H9 (cell line): ENCODE measurements at regions not wholly inside any gene's neighbourhood (a gene's known extent, or its start where the extent isn't known, plus 50 kb on each side); places are given as distances from the start of the nearest gene placed in this dataset.

Experiments
- DNase-seq: peaks from one replicate; pipeline ENCODE4 v3.0.0-alpha.2; 2017
- H2AFZ ChIP-seq: one replicate; pipeline ENCODE4 v1.6.1; 2013; ENCODE audit warnings: mild to moderate bottlenecking, low read length, control low read depth, moderate library complexity
- H2AK5ac ChIP-seq: 2 replicates; pipeline ENCODE4 v1.6.1; 2013; ENCODE audit warnings: low read length, control low read depth, mixed read lengths; ENCODE audit not compliant: insufficient read length
- H2BK120ac ChIP-seq: one replicate; pipeline ENCODE4 v1.6.1; 2013; ENCODE audit warnings: low read depth, mild to moderate bottlenecking, low read length, control low read depth, inconsistent platforms; ENCODE audit not compliant: poor library complexity, severe bottlenecking
- H2BK12ac ChIP-seq: 2 replicates; pipeline ENCODE4 v1.6.1; 2013; ENCODE audit warnings: low read length, control low read depth, mixed read lengths, low read depth; ENCODE audit not compliant: insufficient read length
- H2BK15ac ChIP-seq: 2 replicates; pipeline ENCODE4 v1.6.1; 2013; ENCODE audit warnings: low read depth, low read length, control low read depth
- H2BK20ac ChIP-seq: one replicate; pipeline ENCODE4 v1.6.1; 2013; ENCODE audit warnings: low read depth, mild to moderate bottlenecking, low read length, control low read depth, inconsistent platforms; ENCODE audit not compliant: poor library complexity, severe bottlenecking
- H2BK5ac ChIP-seq: 2 replicates; pipeline ENCODE4 v1.6.1; 2013; ENCODE audit warnings: low read length, control low read depth, mixed read lengths; ENCODE audit not compliant: insufficient read length
- H3K14ac ChIP-seq: 2 replicates; pipeline ENCODE4 v1.6.1; 2013; ENCODE audit warnings: low read length, control low read depth; ENCODE audit not compliant: insufficient read depth
- H3K18ac ChIP-seq: 2 replicates; pipeline ENCODE4 v1.6.1; 2013; ENCODE audit warnings: low read depth, mild to moderate bottlenecking, mixed read lengths, low read length, control low read depth; ENCODE audit not compliant: insufficient read length
- H3K23ac ChIP-seq: 2 replicates; pipeline ENCODE4 v1.6.1; 2013; ENCODE audit warnings: low read length, control low read depth, mixed read lengths, low read depth; ENCODE audit not compliant: insufficient read length
- H3K23me2 ChIP-seq: 2 replicates; pipeline ENCODE4 v1.6.1; 2013; ENCODE audit warnings: low read depth, mild to moderate bottlenecking, mixed read lengths, low read length, control low read depth; ENCODE audit not compliant: insufficient read length, poor library complexity, severe bottlenecking
- H3K27ac ChIP-seq: 2 replicates; pipeline ENCODE4 v1.5.1; 2013; ENCODE audit warnings: low read length, control low read depth, mixed read lengths, low read depth; ENCODE audit not compliant: insufficient read length
- H3K27me3 ChIP-seq: 2 replicates; pipeline ENCODE4 v1.6.1; 2013; ENCODE audit warnings: low read length, control low read depth, inconsistent platforms; ENCODE audit not compliant: insufficient read depth
- H3K4ac ChIP-seq: 2 replicates; pipeline ENCODE4 v1.6.1; 2013; ENCODE audit warnings: low read depth, mild to moderate bottlenecking, control low read depth, inconsistent platforms, low read length, moderate library complexity
- H3K4me1 ChIP-seq: 2 replicates; pipeline ENCODE4 v1.6.1; 2013; ENCODE audit warnings: low read length, control low read depth, inconsistent platforms; ENCODE audit not compliant: insufficient read depth
- H3K4me2 ChIP-seq: 2 replicates; pipeline ENCODE4 v1.6.1; 2013; ENCODE audit warnings: low read length, control low read depth, mixed read lengths; ENCODE audit not compliant: insufficient read length, insufficient read depth
- H3K56ac ChIP-seq: 2 replicates; pipeline ENCODE4 v1.6.1; 2013; ENCODE audit warnings: low read depth, mild to moderate bottlenecking, mixed read lengths, low read length, control low read depth; ENCODE audit not compliant: insufficient read length
- H3K79me1 ChIP-seq: 2 replicates; pipeline ENCODE4 v1.6.1; 2013; ENCODE audit warnings: low read depth, mild to moderate bottlenecking, moderate library complexity, low read length, control low read depth, inconsistent platforms; ENCODE audit not compliant: insufficient read depth, poor library complexity, severe bottlenecking
- H3K79me2 ChIP-seq: 2 replicates; pipeline ENCODE4 v1.6.1; 2013; ENCODE audit warnings: low read length, control low read depth, inconsistent platforms; ENCODE audit not compliant: insufficient read depth
- H3K9ac ChIP-seq: 2 replicates; pipeline ENCODE4 v1.6.1; 2013; ENCODE audit warnings: low read length, control low read depth, mixed read lengths; ENCODE audit not compliant: insufficient read length; ENCODE audit errors: extremely low read depth
- H3K9me3 ChIP-seq: one replicate; pipeline ENCODE4 v1.6.1; 2013; ENCODE audit warnings: low read depth, low read length, inconsistent platforms; ENCODE audit not compliant: control insufficient read depth
- H3T11ph ChIP-seq: one replicate; pipeline ENCODE4 v1.6.1; 2013; ENCODE audit warnings: mild to moderate bottlenecking, low read length, control low read depth, inconsistent platforms
- H4K20me1 ChIP-seq: one replicate; pipeline ENCODE4 v1.6.1; 2013; ENCODE audit not compliant: control insufficient read depth, insufficient read length, insufficient read depth
- H4K5ac ChIP-seq: 2 replicates; pipeline ENCODE4 v1.6.1; 2013; ENCODE audit warnings: low read depth, mild to moderate bottlenecking, mixed read lengths, low read length, control low read depth; ENCODE audit not compliant: insufficient read length
- H4K8ac ChIP-seq: replicated peaks from 2 replicates; pipeline ENCODE4 v1.6.1; 2013; ENCODE audit warnings: low read length, control low read depth, mixed read lengths, low read depth; ENCODE audit not compliant: insufficient read length
- H4K91ac ChIP-seq: 2 replicates; pipeline ENCODE4 v1.6.1; 2013; ENCODE audit warnings: low read depth, mild to moderate bottlenecking, moderate library complexity, mixed read lengths, low read length, control low read depth; ENCODE audit not compliant: insufficient read length
- H3K27ac Mint-ChIP-seq, 3 experiments: 2 replicates in 2 of 3; 3 replicates in 1 of 3; pipeline ENCODE4 v1.8.0; 2020 to 2021; ENCODE audit warnings: mixed read lengths in 3 of 3, mild to moderate bottlenecking in 1 of 3, moderate library complexity in 1 of 3
- H3K27me3 Mint-ChIP-seq: 2 replicates; pipeline ENCODE4 v1.8.0; 2021; ENCODE audit warnings: low read depth, mild to moderate bottlenecking, moderate library complexity, mixed read lengths
- H3K36me3 Mint-ChIP-seq, 3 experiments: 2 replicates in 2 of 3; 3 replicates in 1 of 3; pipeline ENCODE4 v1.8.0; 2020 to 2021; ENCODE audit warnings: low read depth in 3 of 3, mixed read lengths in 3 of 3; ENCODE audit not compliant: insufficient read depth in 1 of 3
- H3K4me1 Mint-ChIP-seq, 2 experiments: 2 replicates each; pipeline ENCODE4 v1.8.0; 2020; ENCODE audit warnings: mixed read lengths in 2 of 2
- H3K4me3 Mint-ChIP-seq, 2 experiments: 2 replicates in 1 of 2; 3 replicates in 1 of 2; pipeline ENCODE4 v1.8.0; 2020 to 2021; ENCODE audit warnings: mild to moderate bottlenecking in 2 of 2, mixed read lengths in 2 of 2, moderate library complexity in 1 of 2
- H3K9me3 Mint-ChIP-seq, 2 experiments: 2 replicates in 1 of 2; 3 replicates in 1 of 2; pipeline ENCODE4 v1.8.0; 2020; ENCODE audit warnings: mild to moderate bottlenecking in 2 of 2, mixed read lengths in 2 of 2, moderate library complexity in 1 of 2
- WGBS: extraction: QIAGEN DNeasy Blood & Tissue Kit; methylation state at CpG from one replicate; pipeline ENCODE4 v1.1.7; 2013; ENCODE audit warnings: missing lambda C conversion rate, low lambda C conversion rate, mixed read lengths; ENCODE audit not compliant: insufficient read length; ENCODE audit errors: extremely low coverage; 5-methylcytosine and 5-hydroxymethylcytosine counted together
- TF ChIP-seq, protein P1 (sequence below): fragments of 200-600 bp; sonication (generic); conservative IDR thresholded peaks from 3 replicates; pipeline ENCODE4 v1.8.0; 2021; ENCODE audit warnings: antibody characterized with exemption, mild to moderate bottlenecking

DNA sequence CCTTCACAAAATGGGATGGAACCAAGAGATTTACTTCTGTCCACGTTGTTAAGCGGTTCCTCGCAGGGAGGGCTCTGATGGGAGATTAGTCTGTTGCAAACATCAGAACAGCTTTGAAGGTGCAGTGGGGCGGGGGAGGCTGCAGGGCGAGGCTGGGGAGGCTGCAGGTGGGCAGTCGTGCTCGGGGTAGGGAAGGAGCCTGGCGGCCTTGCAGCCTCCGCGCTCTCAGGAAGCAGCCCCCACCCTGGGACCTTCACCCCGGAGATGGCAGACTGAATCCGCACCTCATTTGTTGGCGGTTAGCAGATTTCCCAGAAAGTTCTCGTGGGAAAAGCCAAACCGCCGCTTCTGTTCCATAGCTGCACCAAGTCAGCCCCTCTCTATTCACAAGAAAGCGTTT is 237.3 kb downstream of the BRD1 start:
- Histone ChIP-seq H2BK5ac (no peak overlapping the region), H3K14ac (no peak overlapping the region), H3K18ac (no peak overlapping the region), H3K4me2 (no peak overlapping the region), H3K27ac (no peak overlapping the region), H3K27me3 (no peaks in the 10 kb centered on the region), H4K5ac (no peak overlapping the region), H4K20me1 (no peaks in the 10 kb centered on the region), H3K79me2 (no peaks in the 10 kb centered on the region), H3K9ac (no peak overlapping the region), H3K23ac (no peak overlapping the region), H3K4ac (no peak overlapping the region), H3K56ac (no peak overlapping the region), H2BK15ac (no peak overlapping the region), H2BK120ac (no peak overlapping the region), H4K8ac (no peak overlapping the region), H3K23me2 (no peaks in the 10 kb centered on the region), H3T11ph (no peak overlapping the region), H4K91ac (no peak overlapping the region), H2BK12ac (no peak overlapping the region), H3K4me1 (no peaks in the 10 kb centered on the region), H2BK20ac (no peak overlapping the region), H2AK5ac (no peak overlapping the region), H3K9me3 (no peaks in the 10 kb centered on the region), H3K79me1 (no peaks in the 10 kb centered on the region), H2AFZ (no peak overlapping the region)
- H3K36me3 Mint-ChIP-seq = peaks cover 0 to 2% (median 0%) of the 10 kb centered on the region in 3 experiments; a peak in 1 of 7 replicates
- DNase-seq = no peak
- TF ChIP-seq, protein P1, sequence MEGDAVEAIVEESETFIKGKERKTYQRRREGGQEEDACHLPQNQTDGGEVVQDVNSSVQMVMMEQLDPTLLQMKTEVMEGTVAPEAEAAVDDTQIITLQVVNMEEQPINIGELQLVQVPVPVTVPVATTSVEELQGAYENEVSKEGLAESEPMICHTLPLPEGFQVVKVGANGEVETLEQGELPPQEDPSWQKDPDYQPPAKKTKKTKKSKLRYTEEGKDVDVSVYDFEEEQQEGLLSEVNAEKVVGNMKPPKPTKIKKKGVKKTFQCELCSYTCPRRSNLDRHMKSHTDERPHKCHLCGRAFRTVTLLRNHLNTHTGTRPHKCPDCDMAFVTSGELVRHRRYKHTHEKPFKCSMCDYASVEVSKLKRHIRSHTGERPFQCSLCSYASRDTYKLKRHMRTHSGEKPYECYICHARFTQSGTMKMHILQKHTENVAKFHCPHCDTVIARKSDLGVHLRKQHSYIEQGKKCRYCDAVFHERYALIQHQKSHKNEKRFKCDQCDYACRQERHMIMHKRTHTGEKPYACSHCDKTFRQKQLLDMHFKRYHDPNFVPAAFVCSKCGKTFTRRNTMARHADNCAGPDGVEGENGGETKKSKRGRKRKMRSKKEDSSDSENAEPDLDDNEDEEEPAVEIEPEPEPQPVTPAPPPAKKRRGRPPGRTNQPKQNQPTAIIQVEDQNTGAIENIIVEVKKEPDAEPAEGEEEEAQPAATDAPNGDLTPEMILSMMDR = no peak
- H3K9me3 Mint-ChIP-seq = peaks cover 0 to 5% of the 10 kb centered on the region in 2 experiments; a peak in 3 of 5 replicates
- no peaks in the 10 kb centered on the region; the same call in 1 of the 2 replicates for H3K27me3 Mint-ChIP-seq
- no peak overlapping the region for H3K27ac Mint-ChIP-seq
- no CpG with 5 or more reads among the region's 17 CpGs for WGBS
- H3K4me3 Mint-ChIP-seq = no peak overlapping the region
- H3K4me1 Mint-ChIP-seq = peaks cover 3 to 7% of the 10 kb centered on the region in 2 experiments; a peak in 2 of 4 replicates
